A549 (cell line): ENCODE measurements at regions not wholly inside any gene's neighbourhood (a gene's known extent, or its start where the extent isn't known, plus 50 kb on each side); places are given as distances from the start of the nearest gene placed in this dataset.

Experiments used
- ATAC-seq, 2 experiments: fragments of 200-7000 bp in 1 of 2; fragments of >200 bp in 1 of 2; cut with Nextera tagmentation in 1 of 2; cut with Tn5 transposase in 1 of 2; 3 replicates each; pipeline versions ENCODE4 v1.8.0 to v1.9.1; 2018 to 2020; ENCODE audit warnings: mild to moderate bottlenecking in 1 of 2, moderate library complexity in 1 of 2
- CTCF ChIA-PET: fragments of 300-600 bp; sonication (Branson Sonifier 250); formaldehyde crosslinking; extraction: SDS; loops from one replicate; lab custom pipeline; 2021; ENCODE audit warnings: antibody characterized with exemption, inconsistent platforms; lab: Yijun Ruan, JAX
- POLR2A ChIA-PET: fragments of 350-600 bp; formaldehyde crosslinking; extraction: SDS; loops from one replicate; lab custom pipeline; 2021; ENCODE audit warnings: antibody characterized with exemption, inconsistent platforms; lab: Yijun Ruan, JAX
- DNase-seq, 2 experiments: peaks; one replicate each; pipeline versions ENCODE4 v3.0.0 to v3.0.0-alpha.2; 2011 to 2016; ENCODE audit warnings: low read depth in 1 of 2, low spot score in 1 of 2
- FAIRE-seq: peaks from 2 replicates; lab custom pipeline; 2011; peaks lifted over from hg19 to GRCh38; lab: Jason Lieb, UNC
- H3K27ac ChIP-seq, 2 experiments: fragments of >200 bp; sonication (Bioruptor Twin); formaldehyde crosslinking; 3 replicates each; pipeline ENCODE4 v1.5.1; 2016 to 2017
- H3K4me1 ChIP-seq: fragments of >200 bp; sonication (Bioruptor Twin); formaldehyde crosslinking; 3 replicates; pipeline ENCODE4 v1.6.1; 2016
- H3K4me2 ChIP-seq: fragments of >200 bp; sonication (Bioruptor Twin); formaldehyde crosslinking; 3 replicates; pipeline ENCODE4 v1.6.1; 2016
- H3K4me3 ChIP-seq: fragments of >200 bp; sonication (Bioruptor Twin); formaldehyde crosslinking; 3 replicates; pipeline ENCODE4 v1.5.1; 2016
- H3K9me3 ChIP-seq: fragments of >200 bp; sonication (Bioruptor Twin); formaldehyde crosslinking; 3 replicates; pipeline ENCODE4 v1.6.1; 2016
- BHLHE40 ChIP-seq: IDR thresholded peaks from 2 replicates; pipeline ENCODE4 v1.6.1; 2012; ENCODE audit warnings: low read depth, low read length, inconsistent platforms
- CBX8 ChIP-seq: fragments of 200-600 bp; sonication (generic); IDR thresholded peaks from 2 replicates; pipeline ENCODE4 v1.6.1; 2016
- FOSB ChIP-seq: fragments of 250-450 bp; sonication (Bioruptor Pico); IDR thresholded peaks from 2 replicates; pipeline ENCODE4 v1.5.0; 2020; ENCODE audit warnings: mild to moderate bottlenecking, moderate library complexity
- GATA3 ChIP-seq: IDR thresholded peaks from 2 replicates; pipeline ENCODE4 v1.6.1; 2012; ENCODE audit warnings: borderline replicate concordance
- HOXB13 ChIP-seq: fragments of 250-450 bp; sonication (Bioruptor Pico); IDR thresholded peaks from 2 replicates; pipeline ENCODE4 v1.5.0; 2020; ENCODE audit warnings: low read depth, mild to moderate bottlenecking, moderate library complexity
- JUN ChIP-seq, 2 experiments: fragments of >200 bp; sonication (Bioruptor Twin); formaldehyde crosslinking; IDR thresholded peaks; 2 replicates in 1 of 2; 3 replicates in 1 of 2; pipeline ENCODE4 v1.6.1; 2016 to 2017
- KDM1A ChIP-seq: fragments of 200-600 bp; sonication (generic); IDR thresholded peaks from 2 replicates; pipeline ENCODE4 v1.6.1; 2016; ENCODE audit warnings: low read depth, mild to moderate bottlenecking
- NPAS2 ChIP-seq: fragments of 250-450 bp; sonication (Bioruptor Pico); IDR thresholded peaks from 2 replicates; pipeline ENCODE4 v1.8.0; 2022; ENCODE audit warnings: mild to moderate bottlenecking, moderate library complexity, borderline replicate concordance
- POLR2AphosphoS2 ChIP-seq: conservative IDR thresholded peaks from 2 replicates; pipeline ENCODE4 v1.6.1; 2012; ENCODE audit warnings: low read length, improper control_type of control experiment, inconsistent platforms
- RCOR1 ChIP-seq: fragments of 150-350 bp; IDR thresholded peaks from 2 replicates; pipeline ENCODE4 v1.6.1; 2014; ENCODE audit warnings: antibody characterized with exemption, low read length, low read depth
- RNF2 ChIP-seq: fragments of 200-600 bp; sonication (generic); IDR thresholded peaks from 2 replicates; pipeline ENCODE4 v1.6.1; 2016; ENCODE audit warnings: low read depth, mild to moderate bottlenecking, antibody characterized with exemption, moderate library complexity, borderline replicate concordance
- SMC3 ChIP-seq: fragments of >200 bp; sonication (Bioruptor Twin); formaldehyde crosslinking; IDR thresholded peaks from 3 replicates; pipeline ENCODE4 v1.6.1; 2018; ENCODE audit warnings: inconsistent platforms
- TFCP2L1 ChIP-seq: fragments of 250-450 bp; sonication (Bioruptor Pico); IDR thresholded peaks from 2 replicates; pipeline ENCODE4 v1.5.0; 2021; ENCODE audit warnings: mild to moderate bottlenecking
- TP53 ChIP-seq: fragments of 250-450 bp; sonication (Bioruptor Pico); IDR thresholded peaks from 2 replicates; pipeline ENCODE4 v1.5.0; 2021; ENCODE audit warnings: mild to moderate bottlenecking, moderate library complexity
- ZFP36 ChIP-seq: fragments of 450-650 bp; IDR thresholded peaks from 2 replicates; pipeline ENCODE4 v1.6.1; 2014; ENCODE audit warnings: borderline replicate concordance; ENCODE audit not compliant: partially characterized antibody
- WGBS: methylation state at CpG from one replicate; pipeline ENCODE4 v1.1.6; 2017; ENCODE audit errors: missing lambda C conversion rate; 5-methylcytosine and 5-hydroxymethylcytosine counted together
- TF ChIP-seq, protein P1 (sequence below): fragments of >200 bp; sonication (Bioruptor Twin); formaldehyde crosslinking; IDR thresholded peaks from 3 replicates; pipeline ENCODE4 v1.5.1; 2016
- TF ChIP-seq, protein P2 (sequence below): fragments of 450-650 bp; IDR thresholded peaks from 2 replicates; pipeline ENCODE4 v1.6.1; 2014; ENCODE audit warnings: antibody characterized with exemption

DNA sequence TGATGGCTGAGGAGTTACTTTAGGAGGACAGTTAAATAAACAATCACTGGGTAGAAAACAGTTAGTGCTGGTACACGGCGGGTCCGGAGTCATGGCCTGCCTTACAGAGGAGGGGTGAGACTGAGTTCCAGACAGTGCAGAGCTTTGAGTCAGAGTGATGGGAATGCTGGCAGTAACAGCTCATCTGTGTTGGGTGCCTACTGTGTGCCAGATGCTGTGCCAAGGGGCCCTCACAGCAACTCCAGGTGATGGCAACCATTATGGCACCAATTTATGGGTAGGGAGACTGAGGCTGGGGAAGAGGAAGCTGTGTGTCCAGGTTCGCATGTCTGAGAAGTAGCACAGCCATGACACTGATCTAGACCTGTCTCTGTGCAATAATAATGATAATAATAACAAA, 132.6 kb downstream of the CEBPB start:
- H3K4me1 ChIP-seq, result peaks cover 39% of the 10 kb centered on the region
- ChIA-PET POLR2A (no interaction called here), CTCF (no interaction called here)
- DNase-seq (no peak), FAIRE-seq (no peak), ATAC-seq (no peak)
- 79% methylated on average over 4 of the region's 4 CpGs for WGBS
- TF ChIP-seq FOSB (CRISPR knock-in tag) (no peak), RCOR1 (no peak), HOXB13 (CRISPR knock-in tag) (no peak), JUN (IDR thresholded peaks at IDR 0.05) (no peak), RNF2 (no peak), GATA3 (no peak), SMC3 (no peak)
- TF ChIP-seq, protein P1, sequence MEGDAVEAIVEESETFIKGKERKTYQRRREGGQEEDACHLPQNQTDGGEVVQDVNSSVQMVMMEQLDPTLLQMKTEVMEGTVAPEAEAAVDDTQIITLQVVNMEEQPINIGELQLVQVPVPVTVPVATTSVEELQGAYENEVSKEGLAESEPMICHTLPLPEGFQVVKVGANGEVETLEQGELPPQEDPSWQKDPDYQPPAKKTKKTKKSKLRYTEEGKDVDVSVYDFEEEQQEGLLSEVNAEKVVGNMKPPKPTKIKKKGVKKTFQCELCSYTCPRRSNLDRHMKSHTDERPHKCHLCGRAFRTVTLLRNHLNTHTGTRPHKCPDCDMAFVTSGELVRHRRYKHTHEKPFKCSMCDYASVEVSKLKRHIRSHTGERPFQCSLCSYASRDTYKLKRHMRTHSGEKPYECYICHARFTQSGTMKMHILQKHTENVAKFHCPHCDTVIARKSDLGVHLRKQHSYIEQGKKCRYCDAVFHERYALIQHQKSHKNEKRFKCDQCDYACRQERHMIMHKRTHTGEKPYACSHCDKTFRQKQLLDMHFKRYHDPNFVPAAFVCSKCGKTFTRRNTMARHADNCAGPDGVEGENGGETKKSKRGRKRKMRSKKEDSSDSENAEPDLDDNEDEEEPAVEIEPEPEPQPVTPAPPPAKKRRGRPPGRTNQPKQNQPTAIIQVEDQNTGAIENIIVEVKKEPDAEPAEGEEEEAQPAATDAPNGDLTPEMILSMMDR, result no peak
- peak overlapping the region in 1 of 2 experiments; percentile 94; a peak in 4 of 6 replicates for H3K27ac ChIP-seq
- no peak overlapping the region for H3K4me3 ChIP-seq
- H3K4me2 ChIP-seq, result no peak overlapping the region
- 0 out of 3 replicates have a peak, but pooled peaks cover 6% of the 10 kb centered on the region for H3K9me3 ChIP-seq

DNA sequence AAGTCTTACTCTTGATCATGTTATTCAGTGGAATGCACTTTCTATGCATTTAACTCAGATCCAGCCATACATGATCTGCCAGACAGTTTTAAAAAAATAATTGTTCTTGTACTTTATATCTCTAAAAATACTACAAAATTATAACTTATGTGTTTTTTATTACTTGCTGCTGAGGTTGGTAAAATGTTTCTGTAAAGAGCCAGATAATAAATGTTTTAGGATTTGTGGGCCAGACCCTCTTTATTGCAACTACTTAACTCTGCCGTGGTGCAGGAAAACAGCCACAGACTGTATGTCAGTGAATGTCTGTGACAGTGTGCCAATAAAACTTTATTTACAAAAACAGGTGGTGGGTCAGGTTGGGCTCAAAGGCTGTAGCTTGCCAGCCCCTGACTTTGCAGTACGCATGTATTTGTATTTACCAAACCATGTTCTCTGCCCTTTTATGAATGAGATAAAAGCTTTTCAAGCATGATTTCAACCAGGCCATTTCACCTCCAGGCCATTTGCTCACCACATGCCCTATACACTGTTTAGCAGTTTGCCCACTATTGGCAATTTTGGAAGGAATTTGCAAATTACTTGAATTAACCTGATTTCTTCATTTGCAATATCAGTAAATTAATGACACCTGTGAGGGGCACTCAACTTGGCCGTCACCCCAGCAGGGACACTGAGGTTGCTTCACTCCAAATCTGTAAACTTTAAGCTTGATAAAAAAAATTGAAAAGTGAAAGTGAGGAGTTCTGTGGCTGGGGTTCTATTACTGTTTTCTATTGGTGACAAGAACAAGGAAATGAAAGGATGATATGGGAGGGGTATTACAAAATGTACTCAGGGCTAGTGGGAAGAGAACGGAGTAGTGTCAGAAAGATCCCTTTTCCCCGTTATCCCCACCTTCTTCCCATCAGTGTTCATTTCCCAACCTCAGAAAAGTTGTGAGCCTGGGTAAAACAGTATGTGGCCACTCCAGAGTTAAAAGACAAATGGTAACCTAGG, 133.4 kb downstream of the CEBPB start:
- ATAC-seq, result no peak
- WGBS, result 90% methylated on average over 5 of the region's 5 CpGs
- DNase-seq, result no peak
- H3K9me3 ChIP-seq, result 0 out of 3 replicates have a peak, but pooled peaks cover 6% of the 10 kb centered on the region
- H3K27ac ChIP-seq, result no peak overlapping the region
- no peak overlapping the region for H3K4me3 ChIP-seq
- H3K4me1 ChIP-seq, result peaks cover 33% of the 10 kb centered on the region
- no peak overlapping the region for H3K4me2 ChIP-seq
- FAIRE-seq, result no peak
- TF ChIP-seq TP53 (CRISPR knock-in tag) (no peak), ZFP36 (no peak), KDM1A (no peak)
- TF ChIP-seq, all 56 proteins: peak for 0
- CTCF ChIA-PET, result no interaction called here
- POLR2A ChIA-PET, result no interaction called here

DNA sequence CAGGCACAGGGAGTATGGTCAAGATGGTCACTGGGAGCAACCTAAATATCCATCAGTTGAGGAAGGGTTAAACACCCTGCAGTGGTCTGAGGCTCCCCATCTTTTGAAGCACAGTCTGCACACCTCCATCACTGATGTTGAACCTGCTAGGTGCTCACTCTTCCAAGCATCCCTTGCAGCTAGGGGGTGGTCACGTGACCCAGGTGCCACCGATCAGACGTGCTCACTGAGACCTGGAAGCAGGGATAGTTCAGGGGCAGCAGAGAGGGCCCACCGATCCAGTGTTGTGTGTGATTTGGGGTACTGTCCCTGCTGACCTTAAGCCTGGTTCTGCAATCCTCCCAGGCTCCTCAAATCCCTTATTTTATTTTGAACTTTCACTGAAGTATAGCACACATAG, 134.6 kb downstream of the CEBPB start:
- no peak for TF ChIP-seq TP53 (CRISPR knock-in tag)
- TF ChIP-seq, protein P2, sequence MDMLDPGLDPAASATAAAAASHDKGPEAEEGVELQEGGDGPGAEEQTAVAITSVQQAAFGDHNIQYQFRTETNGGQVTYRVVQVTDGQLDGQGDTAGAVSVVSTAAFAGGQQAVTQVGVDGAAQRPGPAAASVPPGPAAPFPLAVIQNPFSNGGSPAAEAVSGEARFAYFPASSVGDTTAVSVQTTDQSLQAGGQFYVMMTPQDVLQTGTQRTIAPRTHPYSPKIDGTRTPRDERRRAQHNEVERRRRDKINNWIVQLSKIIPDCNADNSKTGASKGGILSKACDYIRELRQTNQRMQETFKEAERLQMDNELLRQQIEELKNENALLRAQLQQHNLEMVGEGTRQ, result peak; percentile 40; the same call in 1 of the 2 replicates
- no peak for TF ChIP-seq POLR2AphosphoS2
- TF ChIP-seq BHLHE40, result no peak
- H3K4me1 ChIP-seq, result peaks cover 22% of the 10 kb centered on the region
- ChIA-PET CTCF (no interaction called here), POLR2A (no interaction called here)
- WGBS, result 72% methylated on average over 4 of the region's 4 CpGs
- no peak for ATAC-seq
- 0 out of 3 replicates have a peak, but pooled peaks cover 6% of the 10 kb centered on the region for H3K9me3 ChIP-seq
- no peak overlapping the region for H3K27ac ChIP-seq
- H3K4me2 ChIP-seq, result no peak overlapping the region
- no peak overlapping the region for H3K4me3 ChIP-seq
- no peak for FAIRE-seq
- no peak for DNase-seq

DNA sequence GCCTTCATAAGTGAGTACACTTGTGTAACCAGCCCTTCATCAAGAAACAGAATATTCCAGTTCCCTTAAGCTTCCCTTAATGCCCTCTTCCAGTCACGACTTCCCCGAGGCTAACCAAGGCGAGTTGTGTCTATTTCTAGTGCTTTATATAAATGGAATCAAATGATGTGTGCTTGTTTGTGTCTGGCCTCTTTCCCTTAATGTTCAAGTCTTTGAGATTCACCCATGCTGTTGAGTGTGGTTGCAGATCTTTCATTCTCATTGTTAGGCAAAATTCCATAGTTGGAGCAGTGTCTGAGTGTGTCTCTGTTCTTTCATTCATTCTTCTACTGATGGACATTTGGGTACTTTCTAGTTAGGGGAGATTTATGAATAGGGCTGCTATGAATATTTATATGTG, 135.0 kb downstream of the CEBPB start:
- WGBS, result 94% methylated on average over 3 of the region's 3 CpGs
- ChIA-PET POLR2A (no interaction called here), CTCF (no interaction called here)

More for the DNA sequence above, 135.0 kb downstream of the CEBPB start:
- H3K4me2 ChIP-seq, result no peak overlapping the region
- DNase-seq (no peak), FAIRE-seq (no peak), ATAC-seq (no peak)
- H3K9me3 ChIP-seq, result 0 out of 3 replicates have a peak, but pooled peaks cover 6% of the 10 kb centered on the region
- peaks cover 19% of the 10 kb centered on the region for H3K4me1 ChIP-seq
- TF ChIP-seq RCOR1 (no peak), JUN (IDR thresholded peaks at IDR 0.05) (no peak), CBX8 (no peak), NPAS2 (CRISPR knock-in tag) (no peak), TFCP2L1 (CRISPR knock-in tag) (no peak)
- H3K4me3 ChIP-seq, result no peak overlapping the region
- H3K27ac ChIP-seq, result no peak overlapping the region
